DMS153 treated with DMSO at 0.1 percent for 48 hours (cell line): ENCODE measurements at regions not wholly inside any gene's neighbourhood (a gene's known extent, or its start where the extent isn't known, plus 50 kb on each side); places are given as distances from the start of the nearest gene placed in this dataset.

Experiments used
- DNase-seq: peaks from one replicate; lab custom pipeline; 2025; ENCODE audit not compliant: unreplicated experiment; lab: John Stamatoyannopoulos, UW

GRCh38 chr14:54301359-54301758, 95.4 kb upstream of the CDKN3 start:
- no peak for DNase-seq

GRCh38 chr14:54306806-54307205, 90.0 kb upstream of the CDKN3 start:
- no peak for DNase-seq

GRCh38 chr14:54309615-54310014, 87.2 kb upstream of the CDKN3 start:
- DNase-seq = no peak

GRCh38 chr14:54310151-54310850, 86.5 kb upstream of the CDKN3 start:
- no peak for DNase-seq

- DNase-seq = no peak
Observed at GRCh38 chr14:54310851-54311228, 86.0 kb upstream of the CDKN3 start.

GRCh38 chr14:54312166-54312801, 84.5 kb upstream of the CDKN3 start:
- DNase-seq = no peak

GRCh38 chr14:54314365-54315104, 82.3 kb upstream of the CDKN3 start:
- DNase-seq = no peak

GRCh38 chr14:54316652-54317051, 80.2 kb upstream of the CDKN3 start:
- no peak for DNase-seq

- DNase-seq = no peak
Observed at GRCh38 chr14:54317391-54317790, 79.4 kb upstream of the CDKN3 start.

- no peak for DNase-seq
Observed at GRCh38 chr14:54322246-54322645, 74.6 kb upstream of the CDKN3 start.

- no peak for DNase-seq
Observed at GRCh38 chr14:54322701-54323337, 74.0 kb upstream of the CDKN3 start.

- DNase-seq = no peak
Observed at GRCh38 chr14:54325766-54326165, 71.0 kb upstream of the CDKN3 start.

- DNase-seq = no peak
Observed at GRCh38 chr14:54329082-54329695, 67.6 kb upstream of the CDKN3 start.

GRCh38 chr14:54330876-54331275, 65.9 kb upstream of the CDKN3 start:
- no peak for DNase-seq

GRCh38 chr14:54331516-54331915, 65.3 kb upstream of the CDKN3 start:
- DNase-seq = no peak

GRCh38 chr14:54332490-54332889, 64.3 kb upstream of the CDKN3 start:
- no peak for DNase-seq

GRCh38 chr14:54333511-54333910, 63.3 kb upstream of the CDKN3 start:
- DNase-seq = no peak

- DNase-seq = no peak
Observed at GRCh38 chr14:54335569-54336155, 61.1 kb upstream of the CDKN3 start.

GRCh38 chr14:54337314-54337713, 59.5 kb upstream of the CDKN3 start:
- DNase-seq = no peak

GRCh38 chr14:54338696-54339317, 58.0 kb upstream of the CDKN3 start:
- DNase-seq = no peak
